H1 (cell line): ENCODE measurements at regions not wholly inside any gene's neighbourhood (a gene's known extent, or its start where the extent isn't known, plus 50 kb on each side); places are given as distances from the start of the nearest gene placed in this dataset.

ENCODE experiments used
- CTCF ChIA-PET: fragments of 300-600 bp; sonication (Branson Sonifier 250); formaldehyde crosslinking; loops from one replicate; lab custom pipeline; 2021; ENCODE audit not compliant: partially characterized antibody; lab: Charles Lee
- POLR2A ChIA-PET: fragments of 300-600 bp; sonication (Branson Sonifier 250); formaldehyde crosslinking; loops from one replicate; lab custom pipeline; 2021; ENCODE audit warnings: inconsistent platforms; ENCODE audit not compliant: partially characterized antibody; lab: Charles Lee
- DNase-seq, 2 experiments: peaks; one replicate each; pipeline versions ENCODE4 v3.0.0 to v3.0.0-alpha.2; 2010 to 2022; ENCODE audit warnings: low spot score in 2 of 2, low read depth in 1 of 2, mixed read lengths in 1 of 2
- FAIRE-seq: peaks from 2 replicates; lab custom pipeline; 2011; peaks lifted over from hg19 to GRCh38; lab: Jason Lieb, UNC
- H2AFZ ChIP-seq: 2 replicates; pipeline ENCODE4 v1.8.1; 2012; ENCODE audit warnings: low read length, inconsistent platforms
- H2AK5ac ChIP-seq: 2 replicates; pipeline ENCODE4 v1.6.1; 2013; ENCODE audit warnings: low read depth, low read length
- H2BK120ac ChIP-seq: replicated peaks from 2 replicates; pipeline ENCODE3; 2013; ENCODE audit warnings: low read depth, low read length, inconsistent platforms
- H2BK12ac ChIP-seq: 2 replicates; pipeline ENCODE4 v1.6.1; 2013; ENCODE audit warnings: low read depth, low read length
- H2BK15ac ChIP-seq: 2 replicates; pipeline ENCODE4 v1.6.1; 2013; ENCODE audit warnings: low read length
- H2BK20ac ChIP-seq: 2 replicates; pipeline ENCODE4 v1.6.1; 2013; ENCODE audit warnings: low read length
- H2BK5ac ChIP-seq: 2 replicates; pipeline ENCODE4 v1.6.1; 2013; ENCODE audit warnings: low read depth, low read length
- H3K14ac ChIP-seq: 2 replicates; pipeline ENCODE4 v1.6.1; 2013; ENCODE audit warnings: inconsistent platforms; ENCODE audit not compliant: insufficient read length
- H3K18ac ChIP-seq: 2 replicates; pipeline ENCODE4 v1.6.1; 2013; ENCODE audit warnings: low read length; ENCODE audit errors: extremely low read depth
- H3K23ac ChIP-seq: 2 replicates; pipeline ENCODE4 v1.6.1; 2013; ENCODE audit warnings: inconsistent platforms; ENCODE audit not compliant: insufficient read length
- H3K23me2 ChIP-seq: 2 replicates; pipeline ENCODE4 v1.6.1; 2013; ENCODE audit warnings: low read depth, low read length
- H3K27ac ChIP-seq: 2 replicates; pipeline ENCODE4 v1.6.1; 2011; ENCODE audit warnings: low read depth, low read length, inconsistent platforms
- H3K27me3 ChIP-seq, 4 experiments: replicated peaks in 1 of 4; 1 replicate in 1 of 4; 2 replicates in 3 of 4; pipeline versions ENCODE4 v1.6.1 to v1.8.1; 2011 to 2013; ENCODE audit warnings: low read length in 3 of 4, mild to moderate bottlenecking in 3 of 4, inconsistent platforms in 2 of 4, mixed read lengths in 2 of 4, moderate library complexity in 1 of 4; ENCODE audit not compliant: control insufficient read depth in 3 of 4, insufficient read depth in 3 of 4; ENCODE audit errors: extremely low read depth in 1 of 4
- H3K36me3 ChIP-seq, 4 experiments: 2 replicates each; pipeline versions ENCODE4 v1.6.1 to v1.8.1; 2011 to 2013; ENCODE audit warnings: mild to moderate bottlenecking in 4 of 4, low read length in 3 of 4, moderate library complexity in 2 of 4, control low read depth in 1 of 4, inconsistent platforms in 1 of 4; ENCODE audit not compliant: insufficient read depth in 4 of 4, control insufficient read depth in 2 of 4
- H3K4ac ChIP-seq: replicated peaks from 2 replicates; pipeline ENCODE3; 2013; ENCODE audit warnings: low read length, low read depth, mixed read lengths, inconsistent platforms; ENCODE audit not compliant: insufficient read length
- H3K4me1 ChIP-seq, 4 experiments: replicated peaks in 1 of 4; 1 replicate in 1 of 4; 2 replicates in 3 of 4; pipeline versions ENCODE4 v1.6.1 to v1.8.1; 2011 to 2013; ENCODE audit warnings: low read length in 3 of 4, inconsistent platforms in 2 of 4, mixed read lengths in 1 of 4; ENCODE audit not compliant: insufficient read depth in 4 of 4, control insufficient read depth in 3 of 4
- H3K4me2 ChIP-seq, 2 experiments: 2 replicates each; pipeline versions ENCODE4 v1.6.1 to v1.8.1; 2011 to 2013; ENCODE audit warnings: low read depth in 2 of 2, low read length in 2 of 2, control low read depth in 1 of 2, inconsistent platforms in 1 of 2, mild to moderate bottlenecking in 1 of 2; ENCODE audit not compliant: insufficient read depth in 1 of 2
- H3K4me3 ChIP-seq, 4 experiments: fragments of 200-600, 300-600 bp in 1 of 4; sonication (generic), shearing (Covaris generic), sonication (Bioruptor Twin) in 1 of 4; 2 replicates each; pipeline versions ENCODE4 v1.5.1 to v1.8.1; 2011 to 2016; ENCODE audit warnings: low read length in 4 of 4, low read depth in 3 of 4, control low read depth in 2 of 4, inconsistent platforms in 2 of 4, mild to moderate bottlenecking in 2 of 4, mixed read lengths in 1 of 4, moderate library complexity in 1 of 4; ENCODE audit not compliant: insufficient read depth in 2 of 4; ENCODE audit errors: extremely low read depth in 1 of 4
- H3K56ac ChIP-seq: replicated peaks from 2 replicates; pipeline ENCODE3; 2013; ENCODE audit warnings: low read depth, mild to moderate bottlenecking, mixed read lengths, low read length, inconsistent platforms; ENCODE audit not compliant: insufficient read length
- H3K79me1 ChIP-seq: 2 replicates; pipeline ENCODE4 v1.6.1; 2013; ENCODE audit warnings: low read depth, low read length, control low read depth
- H3K79me2 ChIP-seq, 2 experiments: 2 replicates each; pipeline versions ENCODE4 v1.6.1 to v1.8.1; 2012 to 2013; ENCODE audit warnings: low read length in 2 of 2, mild to moderate bottlenecking in 2 of 2, inconsistent platforms in 1 of 2; ENCODE audit not compliant: insufficient read depth in 2 of 2, control insufficient read depth in 1 of 2
- H3K9ac ChIP-seq, 4 experiments: replicated peaks in 1 of 4; 1 replicate in 1 of 4; 2 replicates in 3 of 4; pipeline versions ENCODE4 v1.6.1 to v1.8.1; 2011 to 2013; ENCODE audit warnings: low read depth in 3 of 4, low read length in 3 of 4, control low read depth in 2 of 4, mild to moderate bottlenecking in 2 of 4, moderate library complexity in 2 of 4, inconsistent platforms in 1 of 4; ENCODE audit errors: extremely low read depth in 1 of 4
- H3K9me3 ChIP-seq, 2 experiments: 2 replicates each; pipeline versions ENCODE4 v1.6.1 to v1.8.1; 2012 to 2013; ENCODE audit warnings: mild to moderate bottlenecking in 2 of 2, moderate library complexity in 2 of 2, control low read depth in 1 of 2, inconsistent platforms in 1 of 2, low read depth in 1 of 2, low read length in 1 of 2, mixed read lengths in 1 of 2; ENCODE audit not compliant: insufficient read depth in 2 of 2
- H4K20me1 ChIP-seq, 2 experiments: replicated peaks in 1 of 2; 2 replicates each; pipeline versions ENCODE3 to v1.8.1; 2011 to 2013; ENCODE audit warnings: inconsistent platforms in 2 of 2, low read length in 2 of 2, mild to moderate bottlenecking in 1 of 2; ENCODE audit not compliant: insufficient read depth in 2 of 2, control insufficient read depth in 1 of 2
- H4K5ac ChIP-seq: 2 replicates; pipeline ENCODE4 v1.6.1; 2013; ENCODE audit warnings: low read length, low read depth, mixed read lengths, inconsistent platforms; ENCODE audit not compliant: insufficient read length
- H4K8ac ChIP-seq: 2 replicates; pipeline ENCODE4 v1.8.0; 2013; ENCODE audit warnings: mild to moderate bottlenecking, moderate library complexity, low read length, inconsistent platforms; ENCODE audit not compliant: insufficient read depth; ENCODE audit errors: extremely low read depth
- H4K91ac ChIP-seq: replicated peaks from 2 replicates; pipeline ENCODE3; 2013; ENCODE audit warnings: low read length, mixed read lengths, inconsistent platforms; ENCODE audit not compliant: insufficient read length
- CBX5 ChIP-seq: fragments of 300-800, 300-1000 bp; sonication (generic); IDR thresholded peaks from 2 replicates; pipeline ENCODE4 v1.7.1; 2016; ENCODE audit warnings: antibody characterized with exemption, low read length, low read depth
- GTF2F1 ChIP-seq: IDR thresholded peaks from 2 replicates; pipeline ENCODE4 v1.6.1; 2012; ENCODE audit warnings: low read depth, low read length, improper control_type of control experiment, borderline replicate concordance
- KDM4A ChIP-seq: IDR thresholded peaks from one replicate; pipeline ENCODE4 v1.7.1; 2012; ENCODE audit warnings: low read depth, mild to moderate bottlenecking, moderate library complexity, low read length, inconsistent platforms; ENCODE audit not compliant: severe bottlenecking
- MAFK ChIP-seq: IDR thresholded peaks from 2 replicates; pipeline ENCODE4 v1.6.1; 2012; ENCODE audit warnings: low read depth, mild to moderate bottlenecking, improper control_type of control experiment, low read length
- SIN3A ChIP-seq, 2 experiments: IDR thresholded peaks in 1 of 2; conservative IDR thresholded peaks in 1 of 2; 2 replicates each; pipeline ENCODE4 v1.6.1; 2011 to 2012; ENCODE audit warnings: low read length in 2 of 2, improper control_type of control experiment in 1 of 2, low read depth in 1 of 2, mild to moderate bottlenecking in 1 of 2
- TAF7 ChIP-seq: optimal IDR thresholded peaks from 2 replicates; pipeline ENCODE3; 2011; ENCODE audit warnings: low read depth, mild to moderate bottlenecking, inconsistent platforms, low read length, moderate library complexity, borderline replicate concordance
- USF2 ChIP-seq: IDR thresholded peaks from 2 replicates; pipeline ENCODE4 v1.6.1; 2011; ENCODE audit warnings: low read length, improper control_type of control experiment
- WGBS, 2 experiments: shearing (Covaris generic) in 1 of 2; methylation state at CpG; one replicate each; pipeline versions ENCODE4 v1.1.6 to v1.1.7; 2013 to 2015; ENCODE audit warnings: low lambda C conversion rate in 2 of 2, mixed read lengths in 2 of 2, inconsistent platforms in 1 of 2, low coverage in 1 of 2, missing lambda C conversion rate in 1 of 2; ENCODE audit not compliant: insufficient replicate concordance in 2 of 2, insufficient coverage in 1 of 2, insufficient read length in 1 of 2; ENCODE audit errors: extremely low coverage in 1 of 2, missing lambda C conversion rate in 1 of 2; 5-methylcytosine and 5-hydroxymethylcytosine counted together

GRCh38 chr7:8371742-8372141 is 61.7 kb upstream of the NXPH1 start:
- H3K56ac ChIP-seq: no peak overlapping the region
- POLR2A ChIA-PET: interaction anchor here (0.9 kb wide), 1 partner anchor 8 kb away, joined by 4 read pairs; no protein-coding TSS in a partner anchor
- no peaks in the 10 kb centered on the region for H3K27me3 ChIP-seq
- H2BK20ac ChIP-seq: no peak overlapping the region
- no peaks in the 10 kb centered on the region for H3K79me2 ChIP-seq
- whole genome bisulfite sequencing, 2 experiments: 96% methylated on average over 2 of the region's 2 CpGs; no CpG with 5 or more reads in 1 of the 2 experiments
- H3K23me2 ChIP-seq: no peaks in the 10 kb centered on the region
- no peak overlapping the region for H3K4me3 ChIP-seq
- H2AFZ ChIP-seq: peak overlapping the region; percentile 10; the same call in 1 of the 2 replicates
- no peak overlapping the region for H3K23ac ChIP-seq
- H3K27ac ChIP-seq: no peak overlapping the region
- no peak for FAIRE-seq
- CTCF ChIA-PET: interaction anchor here (1.3 to 1.9 kb wide), 2 partner anchors 13 to 94 kb away, joined by 4 read pairs; no protein-coding TSS in a partner anchor
- no peak overlapping the region for H2BK5ac ChIP-seq
- H3K79me1 ChIP-seq: no peaks in the 10 kb centered on the region
- no peak overlapping the region for H3K14ac ChIP-seq
- H4K8ac ChIP-seq: peak overlapping the region; percentile 20; the same call in 1 of the 2 replicates
- H3K4me1 ChIP-seq: no peaks in the 10 kb centered on the region; a peak in 1 of 7 replicates
- H4K5ac ChIP-seq: no peak overlapping the region
- no peak overlapping the region for H3K4me2 ChIP-seq
- H2BK120ac ChIP-seq: no peak overlapping the region
- DNase-seq: no peak
- H3K9me3 ChIP-seq: peaks cover 11 to 12% of the 10 kb centered on the region in 2 experiments
- no peak overlapping the region for H2BK15ac ChIP-seq
- H3K4ac ChIP-seq: no peak overlapping the region
- no peak overlapping the region for H2AK5ac ChIP-seq
- no peaks in the 10 kb centered on the region for H3K36me3 ChIP-seq
- no peak overlapping the region for H3K18ac ChIP-seq
- TF ChIP-seq TAF7 (no peak), SIN3A (conservative IDR thresholded peaks at IDR 0.05 in 1 of 2, IDR thresholded peaks at IDR 0.05 in 1 of 2; ENCODE audit: low read depth in 1 of 2, low read length in 2 of 2) (no peak), MAFK (no peak), KDM4A (no peak), CBX5 (no peak), GTF2F1 (no peak), USF2 (no peak)
- H3K9ac ChIP-seq: no peak overlapping the region
- H4K91ac ChIP-seq: no peak overlapping the region
- H2BK12ac ChIP-seq: no peak overlapping the region
- H4K20me1 ChIP-seq: no peaks in the 10 kb centered on the region
